IMR-90 (cell line): ENCODE measurements at regions not wholly inside any gene's neighbourhood (a gene's known extent, or its start where the extent isn't known, plus 50 kb on each side); places are given as distances from the start of the nearest gene placed in this dataset.

ENCODE experiments used
- ATAC-seq: fragments of 200-7000 bp; cut with Tn5 transposase; 2 replicates; pipeline ENCODE4 v1.9.1; 2020; ENCODE audit warnings: low read depth, mild to moderate bottlenecking, moderate library complexity
- BruUV-seq: library from RNA; stranded (reverse); fragments of 400-500 nt; replicated peaks from 2 replicates; lab custom pipeline; 2021; lab: Mats Ljungman, UMichigan
- CTCF ChIA-PET: fragments of 300-600 bp; formaldehyde crosslinking; extraction: SDS; loops from one replicate; lab custom pipeline; 2021; ENCODE audit warnings: antibody characterized with exemption; lab: Yijun Ruan, JAX
- POLR2A ChIA-PET: fragments of 300-600 bp; sonication (Branson Sonifier 250); formaldehyde crosslinking; loops from one replicate; lab custom pipeline; 2022; ENCODE audit warnings: antibody characterized with exemption; ENCODE audit not compliant: unreplicated experiment; lab: Charles Lee
- DNase-seq: peaks from one replicate; pipeline ENCODE4 v3.0.0; 2013
- H2AFZ ChIP-seq: replicated peaks from 2 replicates; pipeline ENCODE3; 2013; ENCODE audit warnings: low read length, mild to moderate bottlenecking; ENCODE audit not compliant: poor library complexity
- H2AK5ac ChIP-seq: 2 replicates; pipeline ENCODE4 v1.6.1; 2013; ENCODE audit warnings: low read depth, low read length, inconsistent platforms
- H2AK9ac ChIP-seq: replicated peaks from 2 replicates; pipeline ENCODE3; 2013; ENCODE audit warnings: mild to moderate bottlenecking, low read depth, low read length, moderate library complexity; ENCODE audit not compliant: poor library complexity
- H2BK120ac ChIP-seq: 2 replicates; pipeline ENCODE4 v1.6.1; 2013; ENCODE audit warnings: low read depth, low read length, inconsistent platforms
- H2BK15ac ChIP-seq: 3 replicates; pipeline ENCODE4 v1.6.1; 2013; ENCODE audit warnings: low read depth, low read length, inconsistent platforms
- H2BK20ac ChIP-seq: 2 replicates; pipeline ENCODE4 v1.6.1; 2013; ENCODE audit warnings: low read depth, mild to moderate bottlenecking, inconsistent platforms, low read length, moderate library complexity
- H2BK5ac ChIP-seq: 2 replicates; pipeline ENCODE4 v1.6.1; 2013; ENCODE audit warnings: mild to moderate bottlenecking, low read depth, low read length, inconsistent platforms; ENCODE audit not compliant: poor library complexity, severe bottlenecking
- H3K14ac ChIP-seq: replicated peaks from 2 replicates; pipeline ENCODE4 v1.6.1; 2013; ENCODE audit warnings: low read depth, low read length, inconsistent platforms
- H3K18ac ChIP-seq: 2 replicates; pipeline ENCODE4 v1.6.1; 2013; ENCODE audit warnings: low read depth, low read length, control low read depth
- H3K23ac ChIP-seq: 2 replicates; pipeline ENCODE4 v1.6.1; 2013; ENCODE audit warnings: low read depth, low read length, inconsistent platforms
- H3K27ac ChIP-seq: 2 replicates; pipeline ENCODE4 v1.5.1; 2013; ENCODE audit warnings: mild to moderate bottlenecking, control low read depth, low read length; ENCODE audit not compliant: insufficient read depth
- H3K27me3 ChIP-seq: 2 replicates; pipeline ENCODE4 v1.6.1; 2013; ENCODE audit warnings: low read length; ENCODE audit not compliant: control insufficient read depth, insufficient read depth
- H3K36me3 ChIP-seq: 2 replicates; pipeline ENCODE4 v1.6.1; 2013; ENCODE audit warnings: low read length, mixed read lengths; ENCODE audit not compliant: control insufficient read depth, insufficient read depth
- H3K4ac ChIP-seq: 2 replicates; pipeline ENCODE4 v1.6.1; 2013; ENCODE audit warnings: low read depth, low read length, inconsistent platforms
- H3K4me1 ChIP-seq: 2 replicates; pipeline ENCODE4 v1.6.1; 2013; ENCODE audit warnings: low read length, mixed read lengths; ENCODE audit not compliant: control insufficient read depth, insufficient read depth
- H3K4me2 ChIP-seq: 2 replicates; pipeline ENCODE4 v1.6.1; 2013; ENCODE audit warnings: low read depth, mild to moderate bottlenecking, control low read depth, low read length, moderate library complexity
- H3K4me3 ChIP-seq: 2 replicates; pipeline ENCODE4 v1.5.1; 2013; ENCODE audit warnings: low read depth, mild to moderate bottlenecking, control low read depth, low read length, moderate library complexity; ENCODE audit not compliant: insufficient read depth
- H3K56ac ChIP-seq: 2 replicates; pipeline ENCODE4 v1.6.1; 2013; ENCODE audit warnings: low read length, inconsistent platforms; ENCODE audit not compliant: insufficient read depth; ENCODE audit errors: extremely low read depth
- H3K79me1 ChIP-seq, 2 experiments: 2 replicates each; pipeline ENCODE4 v1.6.1; 2013; ENCODE audit warnings: low read length in 2 of 2, inconsistent platforms in 1 of 2, low read depth in 1 of 2
- H3K9ac ChIP-seq: 2 replicates; pipeline ENCODE4 v1.6.1; 2013; ENCODE audit warnings: low read depth, low read length, control low read depth
- H3K9me1 ChIP-seq: 2 replicates; pipeline ENCODE4 v1.6.1; 2013; ENCODE audit warnings: low read length, inconsistent platforms; ENCODE audit not compliant: insufficient read depth
- H3K9me3 ChIP-seq: 2 replicates; pipeline ENCODE4 v1.6.1; 2013; ENCODE audit warnings: low read length; ENCODE audit not compliant: control insufficient read depth, insufficient read depth
- H4K20me1 ChIP-seq: 2 replicates; pipeline ENCODE4 v1.6.1; 2013; ENCODE audit warnings: low read length, inconsistent platforms; ENCODE audit not compliant: insufficient read depth
- H4K5ac ChIP-seq: 2 replicates; pipeline ENCODE4 v1.6.1; 2013; ENCODE audit warnings: mild to moderate bottlenecking, low read depth, low read length, control low read depth
- H4K8ac ChIP-seq, 2 experiments: 2 replicates each; pipeline ENCODE4 v1.6.1; 2013; ENCODE audit warnings: low read depth in 2 of 2, low read length in 2 of 2, control low read depth in 1 of 2, inconsistent platforms in 1 of 2
- H4K91ac ChIP-seq: 2 replicates; pipeline ENCODE4 v1.6.1; 2013; ENCODE audit warnings: low read depth, low read length, inconsistent platforms; ENCODE audit not compliant: insufficient read depth
- BHLHE40 ChIP-seq: fragments of 150-350 bp; IDR thresholded peaks from 2 replicates; pipeline ENCODE4 v1.6.1; 2016; ENCODE audit warnings: mild to moderate bottlenecking, low read depth, low read length
- CTCF ChIP-seq: conservative IDR thresholded peaks from 2 replicates; pipeline ENCODE4 v1.5.1; 2012; ENCODE audit warnings: mild to moderate bottlenecking, low read depth, low read length, improper control_type of control experiment
- ELK1 ChIP-seq: fragments of 150-350 bp; IDR thresholded peaks from 2 replicates; pipeline ENCODE4 v1.6.1; 2016; ENCODE audit warnings: low read depth, mild to moderate bottlenecking, low read length, moderate library complexity, borderline replicate concordance
- FOS ChIP-seq: fragments of 150-350 bp; IDR thresholded peaks from 2 replicates; pipeline ENCODE4 v1.6.1; 2016; ENCODE audit warnings: low read depth, low read length
- MAFK ChIP-seq: IDR thresholded peaks from 2 replicates; pipeline ENCODE4 v1.6.1; 2012; ENCODE audit warnings: low read depth, low read length, improper control_type of control experiment
- MAZ ChIP-seq: IDR thresholded peaks from 2 replicates; pipeline ENCODE4 v1.6.1; 2012; ENCODE audit warnings: low read depth, mild to moderate bottlenecking, low read length, improper control_type of control experiment, moderate library complexity, borderline replicate concordance
- NFE2L2 ChIP-seq: fragments of 150-350 bp; IDR thresholded peaks from 2 replicates; pipeline ENCODE4 v1.6.1; 2016; ENCODE audit warnings: low read depth, mild to moderate bottlenecking, low read length
- POLR2A ChIP-seq: IDR thresholded peaks from 2 replicates; pipeline ENCODE4 v1.6.1; 2012; ENCODE audit warnings: mild to moderate bottlenecking, low read depth, low read length
- RAD21 ChIP-seq: IDR thresholded peaks from 2 replicates; pipeline ENCODE4 v1.6.1; 2012; ENCODE audit warnings: low read length, improper control_type of control experiment
- RCOR1 ChIP-seq: IDR thresholded peaks from 2 replicates; pipeline ENCODE4 v1.6.1; 2012; ENCODE audit warnings: mild to moderate bottlenecking, low read length, improper control_type of control experiment; ENCODE audit not compliant: insufficient replicate concordance
- RFX5 ChIP-seq: IDR thresholded peaks from 2 replicates; pipeline ENCODE4 v1.8.0; 2012; ENCODE audit warnings: low read depth, mild to moderate bottlenecking, low read length, moderate library complexity
- USF2 ChIP-seq: fragments of 150-350 bp; IDR thresholded peaks from 2 replicates; pipeline ENCODE4 v1.6.1; 2017; ENCODE audit warnings: mild to moderate bottlenecking, antibody characterized with exemption, low read length, low read depth
- WGBS, 2 experiments: methylation state at CpG; one replicate each; pipeline versions ENCODE4 v1.1.5 to v1.1.7; 2013; ENCODE audit warnings: missing lambda C conversion rate in 2 of 2; ENCODE audit not compliant: insufficient read length in 1 of 2; ENCODE audit errors: extremely low coverage in 2 of 2; 5-methylcytosine and 5-hydroxymethylcytosine counted together
- dilution Hi-C: fragments of 300-500 bp; cut with HindIII; formaldehyde crosslinking; loops from one replicate; pipeline ENCODE4 v1.14.3; 2018; ENCODE audit warnings: low sequenced_read_pairs; ENCODE audit not compliant: unreplicated experiment
- in situ Hi-C: fragments of 300-500 bp; cut with MboI; formaldehyde crosslinking; loops from 3 replicates; pipeline ENCODE4 v1.14.3; 2019; ENCODE audit warnings: low sequenced_read_pairs, inconsistent platforms, mixed read lengths
- intact Hi-C: fragments of 100-400 bp; cut with micrococcal nuclease; formaldehyde crosslinking; loops from 2 replicates; pipeline ENCODE4 v1.10.0; 2022

- no peaks in the 10 kb centered on the region for H3K79me1 ChIP-seq
- no peak overlapping the region for H3K56ac ChIP-seq
- no peak overlapping the region for H2AFZ ChIP-seq
- no peak overlapping the region for H3K14ac ChIP-seq
- POLR2A ChIA-PET, result no interaction called here
- no TSS peak for BruUV-seq
- H3K9me3 ChIP-seq, result no peaks in the 10 kb centered on the region
- H3K4me2 ChIP-seq, result no peak overlapping the region
- no peak overlapping the region for H2BK15ac ChIP-seq
- dilution Hi-C loops, result no loop called here
- H3K9ac ChIP-seq, result no peak overlapping the region
- no peaks in the 10 kb centered on the region for H3K4me1 ChIP-seq
- TF ChIP-seq RCOR1, result no peak
- no peak for TF ChIP-seq USF2
- TF ChIP-seq RFX5, result no peak
- TF ChIP-seq BHLHE40, result no peak
- TF ChIP-seq ELK1, result no peak
- no peak for TF ChIP-seq CTCF
- TF ChIP-seq NFE2L2, result no peak
- TF ChIP-seq FOS, result no peak
- no peak for TF ChIP-seq RAD21
- no peak for TF ChIP-seq MAFK
- TF ChIP-seq POLR2A, result no peak
- TF ChIP-seq MAZ, result no peak
- intact Hi-C loops, result no loop called here
- DNase-seq (no peak), ATAC-seq (no peak)
- H3K9me1 ChIP-seq, result no peaks in the 10 kb centered on the region
- H3K18ac ChIP-seq, result no peak overlapping the region
- H3K27me3 ChIP-seq, result no peaks in the 10 kb centered on the region; the same call in 1 of the 2 replicates
- in situ Hi-C loops, result no loop called here
- CTCF ChIA-PET, result no interaction called here
- H4K5ac ChIP-seq, result no peak overlapping the region
- no peak overlapping the region for H2BK5ac ChIP-seq
- WGBS, 2 experiments, result 38% methylated on average over 4 of the region's 11 CpGs; no CpG with 5 or more reads in 1 of the 2 experiments
- H3K4me3 ChIP-seq, result no peak overlapping the region
- H2BK120ac ChIP-seq, result no peak overlapping the region
- no peaks in the 10 kb centered on the region for H4K20me1 ChIP-seq
- no peak overlapping the region for H4K91ac ChIP-seq
- peaks cover 2% of the 10 kb centered on the region; the same call in 1 of the 2 replicates for H3K36me3 ChIP-seq
- no peak overlapping the region for H2BK20ac ChIP-seq
- H3K23ac ChIP-seq, result no peak overlapping the region
- no peak overlapping the region for H2AK9ac ChIP-seq
- H3K27ac ChIP-seq, result no peak overlapping the region
- H3K4ac ChIP-seq, result no peak overlapping the region
- H2AK5ac ChIP-seq, result no peak overlapping the region
- H4K8ac ChIP-seq, result no peak overlapping the region
Measured at GRCh38 chr11:70883323-70883940, 368.9 kb downstream of the SHANK2 start.
